KMS-11 (cell line): ENCODE measurements at regions not wholly inside any gene's neighbourhood (a gene's known extent, or its start where the extent isn't known, plus 50 kb on each side); places are given as distances from the start of the nearest gene placed in this dataset.

Experiments used
- H2AFZ ChIP-seq: fragments of 200-600 bp; sonication (generic); 2 replicates; pipeline ENCODE4 v1.6.1; 2016; ENCODE audit warnings: antibody characterized with exemption, mixed run types, low read depth
- H3K27ac ChIP-seq: fragments of 200-600 bp; sonication (generic); 2 replicates; pipeline ENCODE4 v1.6.1; 2016; ENCODE audit warnings: mild to moderate bottlenecking, mixed run types
- H3K27me3 ChIP-seq: fragments of 200-600 bp; sonication (generic); 2 replicates; pipeline ENCODE4 v1.6.1; 2017; ENCODE audit warnings: mild to moderate bottlenecking, low read depth, mixed run types, moderate library complexity; ENCODE audit not compliant: insufficient read depth
- H3K36me3 ChIP-seq: fragments of 200-600 bp; sonication (generic); 2 replicates; pipeline ENCODE4 v1.6.1; 2017; ENCODE audit warnings: mild to moderate bottlenecking, mixed run types; ENCODE audit not compliant: insufficient read depth
- H3K4me1 ChIP-seq: fragments of 200-600 bp; sonication (generic); 2 replicates; pipeline ENCODE4 v1.6.1; 2016; ENCODE audit warnings: mild to moderate bottlenecking, low read depth, mixed run types; ENCODE audit not compliant: poor library complexity, severe bottlenecking
- H3K4me2 ChIP-seq: fragments of 200-600 bp; sonication (generic); 2 replicates; pipeline ENCODE4 v1.7.0; 2016; ENCODE audit warnings: mild to moderate bottlenecking, mixed run types
- H3K4me3 ChIP-seq: fragments of 200-600 bp; sonication (generic); IDR thresholded peaks from 2 replicates; pipeline ENCODE4 v1.6.1; 2017; ENCODE audit warnings: low read depth, low read length, mixed read lengths; ENCODE audit not compliant: insufficient read depth
- H3K79me2 ChIP-seq: fragments of 200-600 bp; sonication (generic); 2 replicates; pipeline ENCODE4 v1.6.1; 2016; ENCODE audit warnings: low read depth, mixed run types; ENCODE audit not compliant: insufficient read depth
- H3K9ac ChIP-seq: fragments of 200-600 bp; sonication (generic); 2 replicates; pipeline ENCODE4 v1.6.1; 2016; ENCODE audit warnings: mild to moderate bottlenecking, mixed run types
- H4K20me1 ChIP-seq: fragments of 200-600 bp; sonication (generic); 2 replicates; pipeline ENCODE4 v1.6.1; 2016; ENCODE audit warnings: mild to moderate bottlenecking, mixed run types; ENCODE audit not compliant: insufficient read depth
- TF ChIP-seq, protein P1 (sequence below): fragments of 200-600 bp; sonication (generic); conservative IDR thresholded peaks from 2 replicates; pipeline ENCODE4 v1.6.1; 2017; ENCODE audit warnings: low read depth, mild to moderate bottlenecking, antibody characterized with exemption, low read length, moderate library complexity, mixed read lengths

DNA sequence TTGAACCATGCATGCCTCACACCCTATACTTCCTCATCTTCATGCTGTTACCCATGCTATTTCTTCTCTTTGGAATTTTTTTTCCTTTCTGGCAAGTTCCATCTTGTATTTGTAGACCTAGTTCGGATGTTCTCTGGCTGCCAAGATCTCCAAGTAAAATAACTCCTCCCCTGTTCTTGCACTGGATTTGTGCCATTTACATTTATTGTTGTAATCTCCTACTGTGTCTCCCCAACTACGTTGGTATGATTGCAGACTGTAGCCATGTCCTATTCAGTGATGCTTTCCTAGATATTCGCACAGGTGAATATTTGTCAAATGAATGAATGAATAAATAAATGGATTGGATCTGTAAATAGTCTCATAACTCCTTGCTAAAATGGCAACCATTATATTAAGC is 546.0 kb downstream of the MN1 start:
- no peaks in the 10 kb centered on the region for H3K27me3 ChIP-seq
- no peak overlapping the region for H3K9ac ChIP-seq
- no peaks in the 10 kb centered on the region for H3K4me1 ChIP-seq
- no peaks in the 10 kb centered on the region for H3K36me3 ChIP-seq
- TF ChIP-seq, protein P1, sequence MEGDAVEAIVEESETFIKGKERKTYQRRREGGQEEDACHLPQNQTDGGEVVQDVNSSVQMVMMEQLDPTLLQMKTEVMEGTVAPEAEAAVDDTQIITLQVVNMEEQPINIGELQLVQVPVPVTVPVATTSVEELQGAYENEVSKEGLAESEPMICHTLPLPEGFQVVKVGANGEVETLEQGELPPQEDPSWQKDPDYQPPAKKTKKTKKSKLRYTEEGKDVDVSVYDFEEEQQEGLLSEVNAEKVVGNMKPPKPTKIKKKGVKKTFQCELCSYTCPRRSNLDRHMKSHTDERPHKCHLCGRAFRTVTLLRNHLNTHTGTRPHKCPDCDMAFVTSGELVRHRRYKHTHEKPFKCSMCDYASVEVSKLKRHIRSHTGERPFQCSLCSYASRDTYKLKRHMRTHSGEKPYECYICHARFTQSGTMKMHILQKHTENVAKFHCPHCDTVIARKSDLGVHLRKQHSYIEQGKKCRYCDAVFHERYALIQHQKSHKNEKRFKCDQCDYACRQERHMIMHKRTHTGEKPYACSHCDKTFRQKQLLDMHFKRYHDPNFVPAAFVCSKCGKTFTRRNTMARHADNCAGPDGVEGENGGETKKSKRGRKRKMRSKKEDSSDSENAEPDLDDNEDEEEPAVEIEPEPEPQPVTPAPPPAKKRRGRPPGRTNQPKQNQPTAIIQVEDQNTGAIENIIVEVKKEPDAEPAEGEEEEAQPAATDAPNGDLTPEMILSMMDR = no peak
- no peak overlapping the region for H2AFZ ChIP-seq
- no peaks in the 10 kb centered on the region for H4K20me1 ChIP-seq
- H3K4me2 ChIP-seq = no peak overlapping the region
- H3K4me3 ChIP-seq = no peak overlapping the region
- H3K79me2 ChIP-seq = no peaks in the 10 kb centered on the region
- H3K27ac ChIP-seq = no peak overlapping the region

DNA sequence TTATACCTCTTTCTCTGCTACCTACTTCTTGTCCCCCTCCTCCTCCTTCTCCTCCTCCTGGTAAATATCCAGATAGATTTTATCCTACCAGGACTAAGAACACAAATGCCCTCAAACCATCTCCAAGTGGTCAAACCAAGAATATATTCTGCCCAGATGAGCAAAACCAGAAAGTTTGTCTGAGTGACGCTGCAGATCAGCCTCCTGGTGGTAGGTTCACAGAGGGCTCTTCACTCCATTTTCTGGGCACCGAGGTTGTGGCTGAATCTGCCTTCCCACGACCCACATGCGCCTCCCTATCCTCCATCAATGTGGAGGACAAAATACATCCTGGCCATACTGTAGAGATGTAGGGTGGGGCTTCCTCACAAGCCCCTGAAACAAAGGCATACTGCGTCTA is 543.6 kb downstream of the MN1 start:
- no peaks in the 10 kb centered on the region for H3K4me1 ChIP-seq
- no peak overlapping the region for H3K27ac ChIP-seq
- no peak overlapping the region for H3K4me2 ChIP-seq
- H2AFZ ChIP-seq = no peak overlapping the region
- TF ChIP-seq, protein P1 = no peak
- H4K20me1 ChIP-seq = no peaks in the 10 kb centered on the region
- no peaks in the 10 kb centered on the region for H3K79me2 ChIP-seq
- H3K27me3 ChIP-seq = no peaks in the 10 kb centered on the region
- H3K4me3 ChIP-seq = no peak overlapping the region
- no peaks in the 10 kb centered on the region for H3K36me3 ChIP-seq
- no peak overlapping the region for H3K9ac ChIP-seq

DNA sequence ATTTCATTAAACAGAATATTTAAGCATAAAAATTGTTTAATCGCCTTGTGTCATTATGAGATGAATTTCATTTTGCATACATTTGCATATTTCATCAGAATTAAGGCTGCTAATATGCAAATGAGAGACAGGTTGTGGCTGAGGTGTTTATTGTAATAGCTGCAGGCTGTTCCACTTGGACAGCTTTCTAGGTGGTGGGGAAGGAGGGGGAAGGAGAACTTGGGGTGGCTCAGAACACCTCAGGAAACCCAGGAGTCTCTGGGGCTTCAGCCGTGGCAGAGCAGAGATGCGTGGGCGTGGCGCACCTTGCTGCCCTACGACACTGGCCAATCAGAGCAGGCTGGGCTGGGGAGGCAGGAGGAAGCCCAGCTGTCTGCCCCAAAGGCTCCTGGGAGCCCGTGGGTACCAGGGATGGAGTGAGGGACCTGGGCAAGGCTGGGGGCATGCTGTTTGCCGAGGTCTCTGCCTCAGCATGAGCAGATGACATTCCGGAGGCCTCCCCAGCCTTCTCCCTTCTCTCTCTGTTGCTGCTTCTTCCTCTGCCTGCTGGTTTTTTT is 542.9 kb downstream of the MN1 start:
- Histone ChIP-seq H3K27me3 (no peaks in the 10 kb centered on the region), H3K4me1 (no peaks in the 10 kb centered on the region), H3K27ac (no peak overlapping the region), H3K79me2 (no peaks in the 10 kb centered on the region), H3K4me3 (no peak overlapping the region), H3K4me2 (no peak overlapping the region), H4K20me1 (no peaks in the 10 kb centered on the region), H2AFZ (no peak overlapping the region), H3K36me3 (no peaks in the 10 kb centered on the region), H3K9ac (no peak overlapping the region)
- TF ChIP-seq, protein P1 = no peak

DNA sequence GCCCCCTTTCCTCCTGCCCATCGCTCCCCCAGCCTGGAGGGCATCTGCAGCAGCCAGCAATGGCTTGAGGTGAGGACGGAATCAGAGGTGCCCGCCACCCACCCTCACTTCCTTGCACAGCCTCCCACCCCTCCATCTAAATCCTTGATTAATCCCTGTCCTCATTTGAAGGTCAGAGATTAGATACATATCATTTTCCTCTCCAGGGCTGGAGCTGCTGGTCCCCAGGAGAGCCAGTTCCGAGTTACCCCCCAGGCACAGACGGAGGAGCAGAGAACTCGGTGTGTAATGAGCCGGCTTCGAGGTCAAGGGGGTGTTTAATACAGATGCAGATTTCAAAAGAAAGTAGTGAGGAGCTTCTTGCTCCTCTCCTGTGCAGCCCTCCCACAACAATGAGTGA is 542.1 kb downstream of the MN1 start:
- Histone ChIP-seq H3K36me3 (no peaks in the 10 kb centered on the region), H3K4me2 (no peak overlapping the region)
- TF ChIP-seq, protein P1 = no peak

More for the DNA sequence above, 542.1 kb downstream of the MN1 start:
- no peak overlapping the region for H3K9ac ChIP-seq
- H3K4me1 ChIP-seq = no peaks in the 10 kb centered on the region
- no peak overlapping the region for H2AFZ ChIP-seq
- no peaks in the 10 kb centered on the region for H4K20me1 ChIP-seq
- no peaks in the 10 kb centered on the region for H3K27me3 ChIP-seq
- no peak overlapping the region for H3K4me3 ChIP-seq
- H3K27ac ChIP-seq = no peak overlapping the region
- no peaks in the 10 kb centered on the region for H3K79me2 ChIP-seq
